H1 (cell line): ENCODE measurements at regions not wholly inside any gene's neighbourhood (a gene's known extent, or its start where the extent isn't known, plus 50 kb on each side); places are given as distances from the start of the nearest gene placed in this dataset.

Source experiments
- CTCF ChIA-PET: fragments of 300-600 bp; sonication (Branson Sonifier 250); formaldehyde crosslinking; loops from one replicate; lab custom pipeline; 2021; ENCODE audit not compliant: partially characterized antibody; lab: Charles Lee
- POLR2A ChIA-PET: fragments of 300-600 bp; sonication (Branson Sonifier 250); formaldehyde crosslinking; loops from one replicate; lab custom pipeline; 2021; ENCODE audit warnings: inconsistent platforms; ENCODE audit not compliant: partially characterized antibody; lab: Charles Lee
- DNase-seq, 2 experiments: peaks; one replicate each; pipeline versions ENCODE4 v3.0.0 to v3.0.0-alpha.2; 2010 to 2022; ENCODE audit warnings: low spot score in 2 of 2, low read depth in 1 of 2, mixed read lengths in 1 of 2
- FAIRE-seq: peaks from 2 replicates; lab custom pipeline; 2011; peaks lifted over from hg19 to GRCh38; lab: Jason Lieb, UNC
- H2AFZ ChIP-seq: 2 replicates; pipeline ENCODE4 v1.8.1; 2012; ENCODE audit warnings: low read length, inconsistent platforms
- H2AK5ac ChIP-seq: 2 replicates; pipeline ENCODE4 v1.6.1; 2013; ENCODE audit warnings: low read depth, low read length
- H2BK120ac ChIP-seq: replicated peaks from 2 replicates; pipeline ENCODE3; 2013; ENCODE audit warnings: low read depth, low read length, inconsistent platforms
- H2BK12ac ChIP-seq: 2 replicates; pipeline ENCODE4 v1.6.1; 2013; ENCODE audit warnings: low read depth, low read length
- H2BK15ac ChIP-seq: 2 replicates; pipeline ENCODE4 v1.6.1; 2013; ENCODE audit warnings: low read length
- H2BK20ac ChIP-seq: 2 replicates; pipeline ENCODE4 v1.6.1; 2013; ENCODE audit warnings: low read length
- H2BK5ac ChIP-seq: 2 replicates; pipeline ENCODE4 v1.6.1; 2013; ENCODE audit warnings: low read depth, low read length
- H3K14ac ChIP-seq: 2 replicates; pipeline ENCODE4 v1.6.1; 2013; ENCODE audit warnings: inconsistent platforms; ENCODE audit not compliant: insufficient read length
- H3K18ac ChIP-seq: 2 replicates; pipeline ENCODE4 v1.6.1; 2013; ENCODE audit warnings: low read length; ENCODE audit errors: extremely low read depth
- H3K23ac ChIP-seq: 2 replicates; pipeline ENCODE4 v1.6.1; 2013; ENCODE audit warnings: inconsistent platforms; ENCODE audit not compliant: insufficient read length
- H3K23me2 ChIP-seq: 2 replicates; pipeline ENCODE4 v1.6.1; 2013; ENCODE audit warnings: low read depth, low read length
- H3K27ac ChIP-seq: 2 replicates; pipeline ENCODE4 v1.6.1; 2011; ENCODE audit warnings: low read depth, low read length, inconsistent platforms
- H3K27me3 ChIP-seq, 4 experiments: replicated peaks in 1 of 4; 1 replicate in 1 of 4; 2 replicates in 3 of 4; pipeline versions ENCODE4 v1.6.1 to v1.8.1; 2011 to 2013; ENCODE audit warnings: low read length in 3 of 4, mild to moderate bottlenecking in 3 of 4, inconsistent platforms in 2 of 4, mixed read lengths in 2 of 4, moderate library complexity in 1 of 4; ENCODE audit not compliant: control insufficient read depth in 3 of 4, insufficient read depth in 3 of 4; ENCODE audit errors: extremely low read depth in 1 of 4
- H3K36me3 ChIP-seq, 4 experiments: 2 replicates each; pipeline versions ENCODE4 v1.6.1 to v1.8.1; 2011 to 2013; ENCODE audit warnings: mild to moderate bottlenecking in 4 of 4, low read length in 3 of 4, moderate library complexity in 2 of 4, control low read depth in 1 of 4, inconsistent platforms in 1 of 4; ENCODE audit not compliant: insufficient read depth in 4 of 4, control insufficient read depth in 2 of 4
- H3K4ac ChIP-seq: replicated peaks from 2 replicates; pipeline ENCODE3; 2013; ENCODE audit warnings: low read length, low read depth, mixed read lengths, inconsistent platforms; ENCODE audit not compliant: insufficient read length
- H3K4me1 ChIP-seq, 4 experiments: replicated peaks in 1 of 4; 1 replicate in 1 of 4; 2 replicates in 3 of 4; pipeline versions ENCODE4 v1.6.1 to v1.8.1; 2011 to 2013; ENCODE audit warnings: low read length in 3 of 4, inconsistent platforms in 2 of 4, mixed read lengths in 1 of 4; ENCODE audit not compliant: insufficient read depth in 4 of 4, control insufficient read depth in 3 of 4
- H3K4me2 ChIP-seq, 2 experiments: 2 replicates each; pipeline versions ENCODE4 v1.6.1 to v1.8.1; 2011 to 2013; ENCODE audit warnings: low read depth in 2 of 2, low read length in 2 of 2, control low read depth in 1 of 2, inconsistent platforms in 1 of 2, mild to moderate bottlenecking in 1 of 2; ENCODE audit not compliant: insufficient read depth in 1 of 2
- H3K4me3 ChIP-seq, 4 experiments: fragments of 200-600, 300-600 bp in 1 of 4; sonication (generic), shearing (Covaris generic), sonication (Bioruptor Twin) in 1 of 4; 2 replicates each; pipeline versions ENCODE4 v1.5.1 to v1.8.1; 2011 to 2016; ENCODE audit warnings: low read length in 4 of 4, low read depth in 3 of 4, control low read depth in 2 of 4, inconsistent platforms in 2 of 4, mild to moderate bottlenecking in 2 of 4, mixed read lengths in 1 of 4, moderate library complexity in 1 of 4; ENCODE audit not compliant: insufficient read depth in 2 of 4; ENCODE audit errors: extremely low read depth in 1 of 4
- H3K56ac ChIP-seq: replicated peaks from 2 replicates; pipeline ENCODE3; 2013; ENCODE audit warnings: low read depth, mild to moderate bottlenecking, mixed read lengths, low read length, inconsistent platforms; ENCODE audit not compliant: insufficient read length
- H3K79me1 ChIP-seq: 2 replicates; pipeline ENCODE4 v1.6.1; 2013; ENCODE audit warnings: low read depth, low read length, control low read depth
- H3K79me2 ChIP-seq, 2 experiments: 2 replicates each; pipeline versions ENCODE4 v1.6.1 to v1.8.1; 2012 to 2013; ENCODE audit warnings: low read length in 2 of 2, mild to moderate bottlenecking in 2 of 2, inconsistent platforms in 1 of 2; ENCODE audit not compliant: insufficient read depth in 2 of 2, control insufficient read depth in 1 of 2
- H3K9ac ChIP-seq, 4 experiments: replicated peaks in 1 of 4; 1 replicate in 1 of 4; 2 replicates in 3 of 4; pipeline versions ENCODE4 v1.6.1 to v1.8.1; 2011 to 2013; ENCODE audit warnings: low read depth in 3 of 4, low read length in 3 of 4, control low read depth in 2 of 4, mild to moderate bottlenecking in 2 of 4, moderate library complexity in 2 of 4, inconsistent platforms in 1 of 4; ENCODE audit errors: extremely low read depth in 1 of 4
- H3K9me3 ChIP-seq, 2 experiments: 2 replicates each; pipeline versions ENCODE4 v1.6.1 to v1.8.1; 2012 to 2013; ENCODE audit warnings: mild to moderate bottlenecking in 2 of 2, moderate library complexity in 2 of 2, control low read depth in 1 of 2, inconsistent platforms in 1 of 2, low read depth in 1 of 2, low read length in 1 of 2, mixed read lengths in 1 of 2; ENCODE audit not compliant: insufficient read depth in 2 of 2
- H4K20me1 ChIP-seq, 2 experiments: replicated peaks in 1 of 2; 2 replicates each; pipeline versions ENCODE3 to v1.8.1; 2011 to 2013; ENCODE audit warnings: inconsistent platforms in 2 of 2, low read length in 2 of 2, mild to moderate bottlenecking in 1 of 2; ENCODE audit not compliant: insufficient read depth in 2 of 2, control insufficient read depth in 1 of 2
- H4K5ac ChIP-seq: 2 replicates; pipeline ENCODE4 v1.6.1; 2013; ENCODE audit warnings: low read length, low read depth, mixed read lengths, inconsistent platforms; ENCODE audit not compliant: insufficient read length
- H4K8ac ChIP-seq: 2 replicates; pipeline ENCODE4 v1.8.0; 2013; ENCODE audit warnings: mild to moderate bottlenecking, moderate library complexity, low read length, inconsistent platforms; ENCODE audit not compliant: insufficient read depth; ENCODE audit errors: extremely low read depth
- H4K91ac ChIP-seq: replicated peaks from 2 replicates; pipeline ENCODE3; 2013; ENCODE audit warnings: low read length, mixed read lengths, inconsistent platforms; ENCODE audit not compliant: insufficient read length
- FOSL1 ChIP-seq: IDR thresholded peaks from 2 replicates; pipeline ENCODE4 v1.6.1; 2011; ENCODE audit warnings: mild to moderate bottlenecking, low read depth, low read length, moderate library complexity; ENCODE audit not compliant: insufficient read depth
- GTF2F1 ChIP-seq: IDR thresholded peaks from 2 replicates; pipeline ENCODE4 v1.6.1; 2012; ENCODE audit warnings: low read depth, low read length, improper control_type of control experiment, borderline replicate concordance
- KDM4A ChIP-seq: IDR thresholded peaks from one replicate; pipeline ENCODE4 v1.7.1; 2012; ENCODE audit warnings: low read depth, mild to moderate bottlenecking, moderate library complexity, low read length, inconsistent platforms; ENCODE audit not compliant: severe bottlenecking
- NRF1 ChIP-seq: IDR thresholded peaks from 2 replicates; pipeline ENCODE4 v1.6.1; 2011; ENCODE audit warnings: mild to moderate bottlenecking, low read depth, low read length, improper control_type of control experiment
- RXRA ChIP-seq: IDR thresholded peaks from 2 replicates; pipeline ENCODE4 v1.6.1; 2011; ENCODE audit warnings: low read depth, mild to moderate bottlenecking, low read length, moderate library complexity; ENCODE audit not compliant: insufficient read depth
- TCF12 ChIP-seq: IDR thresholded peaks from 2 replicates; pipeline ENCODE4 v1.6.1; 2011; ENCODE audit warnings: low read depth, mild to moderate bottlenecking, low read length
- whole genome bisulfite sequencing, 2 experiments: shearing (Covaris generic) in 1 of 2; methylation state at CpG; one replicate each; pipeline versions ENCODE4 v1.1.6 to v1.1.7; 2013 to 2015; ENCODE audit warnings: low lambda C conversion rate in 2 of 2, mixed read lengths in 2 of 2, inconsistent platforms in 1 of 2, low coverage in 1 of 2, missing lambda C conversion rate in 1 of 2; ENCODE audit not compliant: insufficient replicate concordance in 2 of 2, insufficient coverage in 1 of 2, insufficient read length in 1 of 2; ENCODE audit errors: extremely low coverage in 1 of 2, missing lambda C conversion rate in 1 of 2; 5-methylcytosine and 5-hydroxymethylcytosine counted together

GRCh38 chr6:14417377-14417776 is 299.8 kb downstream of the CD83 start:
- no peak overlapping the region for H3K4me3 ChIP-seq

More at GRCh38 chr6:14417377-14417776, 299.8 kb downstream of the CD83 start:
- Histone ChIP-seq H4K20me1 (no peaks in the 10 kb centered on the region), H2BK12ac (peak overlapping the region; percentile 52; the same call in 1 of the 2 replicates), H3K9ac (no peak overlapping the region), H3K36me3 (no peaks in the 10 kb centered on the region), H4K5ac (no peak overlapping the region), H2AK5ac (0 out of 2 replicates have a peak overlapping the region, but pooled peaks have one; percentile 17), H3K56ac (no peak overlapping the region)
- WGBS, 2 experiments = 63% methylated on average over 2 of the region's 2 CpGs; no CpG with 5 or more reads in 1 of the 2 experiments
- POLR2A ChIA-PET = no interaction called here
- DNase-seq (no peak), FAIRE-seq (no peak)
- TF ChIP-seq KDM4A = no peak
- TF ChIP-seq RXRA = no peak
- TF ChIP-seq FOSL1 = no peak
- no peak for TF ChIP-seq GTF2F1
- no peak for TF ChIP-seq TCF12
- TF ChIP-seq NRF1 = no peak
- TF ChIP-seq, all 59 proteins: peak for 0
- no peak overlapping the region; the same call in 1 of the 2 replicates for H2BK5ac ChIP-seq
- no peaks in the 10 kb centered on the region for H3K27me3 ChIP-seq
- no peak overlapping the region for H4K91ac ChIP-seq
- no peaks in the 10 kb centered on the region for H3K23me2 ChIP-seq
- H3K79me2 ChIP-seq = no peaks in the 10 kb centered on the region
- peak overlapping the region; percentile 63; the same call in 1 of the 2 replicates for H2AFZ ChIP-seq
- no peak overlapping the region for H3K14ac ChIP-seq
- no peak overlapping the region for H3K23ac ChIP-seq
- H2BK120ac ChIP-seq = no peak overlapping the region
- CTCF ChIA-PET = interaction anchor here (0.6 to 1.0 kb wide), 3 partner anchors 20 to 996 kb away, joined by 3 read pairs; no protein-coding TSS in a partner anchor
- no peaks in the 10 kb centered on the region for H3K9me3 ChIP-seq
- H3K27ac ChIP-seq = no peak overlapping the region
- H3K4ac ChIP-seq = no peak overlapping the region
- H3K79me1 ChIP-seq = no peaks in the 10 kb centered on the region
- H3K18ac ChIP-seq = no peak overlapping the region
- H3K4me2 ChIP-seq = no peak overlapping the region
- H2BK20ac ChIP-seq = no peak overlapping the region
- H2BK15ac ChIP-seq = no peak overlapping the region; the same call in 1 of the 2 replicates
- peaks cover 0 to 6% (median 0%) of the 10 kb centered on the region in 4 experiments; a peak in 1 of 7 replicates for H3K4me1 ChIP-seq
- H4K8ac ChIP-seq = no peak overlapping the region
